Ectodermal cell (in vitro differentiated cells): ENCODE measurements at regions not wholly inside any gene's neighbourhood (a gene's known extent, or its start where the extent isn't known, plus 50 kb on each side); places are given as distances from the start of the nearest gene placed in this dataset.

Source experiments
- H3K27ac ChIP-seq: 2 replicates; pipeline ENCODE4 v1.7.0; 2013; ENCODE audit warnings: mild to moderate bottlenecking, low read depth, low read length; ENCODE audit not compliant: insufficient read depth, poor library complexity, severe bottlenecking
- H3K27me3 ChIP-seq: 2 replicates; pipeline ENCODE4 v1.7.0; 2013; ENCODE audit warnings: mild to moderate bottlenecking, low read length; ENCODE audit not compliant: insufficient read depth, control insufficient read depth, poor library complexity, severe bottlenecking
- H3K36me3 ChIP-seq: one replicate; pipeline ENCODE4 v1.7.0; 2013; ENCODE audit warnings: low read length; ENCODE audit not compliant: control insufficient read depth, insufficient read depth
- H3K4me1 ChIP-seq: one replicate; pipeline ENCODE4 v1.7.0; 2013; ENCODE audit warnings: low read length; ENCODE audit not compliant: control insufficient read depth, insufficient read depth
- H3K4me3 ChIP-seq: 2 replicates; pipeline ENCODE4 v1.7.0; 2013; ENCODE audit warnings: low read depth, low read length, control low read depth; ENCODE audit not compliant: insufficient read depth
- H3K9me3 ChIP-seq: 2 replicates; pipeline ENCODE4 v1.7.0; 2013; ENCODE audit warnings: mild to moderate bottlenecking, low read length, moderate library complexity; ENCODE audit not compliant: control insufficient read depth
- WGBS, 2 experiments: methylation state at CpG; one replicate each; pipeline ENCODE4 v1.1.7; 2013; ENCODE audit warnings: missing lambda C conversion rate in 2 of 2; 5-methylcytosine and 5-hydroxymethylcytosine counted together

GRCh38 chr11:113529606-113530005, 54.4 kb upstream of the DRD2 start:
- H3K27ac ChIP-seq = no peak overlapping the region
- 93 to 94% methylated on average over 1 of the region's 1 CpG for WGBS, 2 experiments
- H3K4me3 ChIP-seq = no peak overlapping the region
- H3K9me3 ChIP-seq = no peaks in the 10 kb centered on the region
- H3K27me3 ChIP-seq = no peaks in the 10 kb centered on the region
- H3K4me1 ChIP-seq = no peaks in the 10 kb centered on the region
- no peaks in the 10 kb centered on the region for H3K36me3 ChIP-seq

GRCh38 chr11:113528982-113529381, 53.8 kb upstream of the DRD2 start:
- Histone ChIP-seq H3K9me3 (no peaks in the 10 kb centered on the region), H3K27me3 (no peaks in the 10 kb centered on the region), H3K36me3 (no peaks in the 10 kb centered on the region), H3K4me1 (no peaks in the 10 kb centered on the region), H3K27ac (no peak overlapping the region), H3K4me3 (no peak overlapping the region)

DNA sequence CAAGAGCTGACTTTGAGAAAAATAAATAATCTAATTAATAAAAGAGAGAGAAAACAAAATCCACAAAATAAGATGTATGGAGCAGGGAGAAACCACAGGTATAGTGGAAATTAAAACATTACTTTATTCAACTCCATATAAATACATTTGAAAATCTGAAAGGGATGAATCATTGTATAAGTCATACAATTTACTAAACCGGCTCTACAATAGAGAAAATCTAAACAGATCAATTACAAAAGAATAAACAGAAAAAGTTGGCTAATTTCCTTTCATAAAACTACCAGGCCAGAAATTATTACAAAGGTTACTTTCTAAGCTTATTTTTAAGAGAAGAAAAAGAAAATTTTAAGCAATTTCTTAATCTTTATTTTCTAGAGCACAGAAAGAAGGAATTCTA, 51.3 kb upstream of the DRD2 start:
- H3K4me1 ChIP-seq = no peaks in the 10 kb centered on the region
- no peak overlapping the region for H3K4me3 ChIP-seq
- WGBS, 2 experiments = 100% methylated on average over 1 of the region's 1 CpG; no CpG with 5 or more reads in 1 of the 2 experiments

More for the DNA sequence above, 51.3 kb upstream of the DRD2 start:
- Histone ChIP-seq H3K36me3 (no peaks in the 10 kb centered on the region), H3K27me3 (no peaks in the 10 kb centered on the region), H3K27ac (no peak overlapping the region), H3K9me3 (no peaks in the 10 kb centered on the region)
